Common myeloid progenitor, CD34-positive (primary cell): ENCODE measurements at regions not wholly inside any gene's neighbourhood (a gene's known extent, or its start where the extent isn't known, plus 50 kb on each side); places are given as distances from the start of the nearest gene placed in this dataset.
A peak's percentile ranks its signal among the peaks of the same experiment; 100 is the strongest.
"Not testable (repeated sequence)": the region's sequence is repeated elsewhere in the genome, so short reads cannot be mapped to it uniquely, and the experiment has no call there.

Source experiments
- CTCF ChIA-PET: fragments of 350-600 bp; sonication (Branson Sonifier 250); formaldehyde crosslinking; loops from one replicate; lab custom pipeline; 2021; ENCODE audit warnings: antibody characterized with exemption; lab: Charles Lee
- POLR2A ChIA-PET: fragments of 350-600 bp; sonication (Branson Sonifier 250); formaldehyde crosslinking; loops from one replicate; lab custom pipeline; 2021; ENCODE audit warnings: antibody characterized with exemption; lab: Charles Lee
- DNase-seq, 3 donors: peaks; one replicate each; pipeline versions ENCODE4 v3.0.0 to v3.0.0-alpha.2; 2013
- H3K27ac ChIP-seq, 2 experiments: 1 replicate in 1 of 2; 2 replicates in 1 of 2; pipeline ENCODE4 v1.7.0; 2013; ENCODE audit warnings: inconsistent platforms in 2 of 2, low read length in 2 of 2, mild to moderate bottlenecking in 2 of 2, low read depth in 1 of 2, moderate library complexity in 1 of 2; ENCODE audit not compliant: severe bottlenecking in 2 of 2, insufficient read depth in 1 of 2, poor library complexity in 1 of 2
- H3K27me3 ChIP-seq, 5 experiments: replicated peaks in 2 of 5; 1 replicate in 3 of 5; 2 replicates in 2 of 5; pipeline versions ENCODE4 v1.6.1 to v1.7.0; 2013; ENCODE audit warnings: low read length in 4 of 5, mild to moderate bottlenecking in 2 of 5, moderate library complexity in 2 of 5, inconsistent platforms in 1 of 5; ENCODE audit not compliant: insufficient read depth in 5 of 5, control insufficient read depth in 4 of 5
- H3K36me3 ChIP-seq, 4 experiments: 1 replicate in 2 of 4; 2 replicates in 2 of 4; pipeline versions ENCODE4 v1.6.1 to v1.7.0; 2013; ENCODE audit warnings: low read length in 3 of 4, control low read depth in 1 of 4, mild to moderate bottlenecking in 1 of 4; ENCODE audit not compliant: control insufficient read depth in 4 of 4, insufficient read depth in 4 of 4
- H3K4me1 ChIP-seq, 4 experiments: 1 replicate in 3 of 4; 2 replicates in 1 of 4; pipeline versions ENCODE4 v1.6.1 to v1.7.1; 2013; ENCODE audit warnings: low read length in 3 of 4, mild to moderate bottlenecking in 3 of 4, control low read depth in 1 of 4, inconsistent platforms in 1 of 4, moderate library complexity in 1 of 4; ENCODE audit not compliant: control insufficient read depth in 4 of 4, insufficient read depth in 4 of 4; ENCODE audit errors: control extremely low read depth in 1 of 4
- H3K4me3 ChIP-seq, 7 experiments: 1 replicate in 4 of 7; 2 replicates in 3 of 7; pipeline versions ENCODE4 v1.5.1 to v1.7.0; 2013; ENCODE audit warnings: mild to moderate bottlenecking in 7 of 7, low read length in 6 of 7, moderate library complexity in 6 of 7, inconsistent platforms in 2 of 7, low read depth in 2 of 7, control low read depth in 1 of 7; ENCODE audit not compliant: insufficient read depth in 4 of 7, control insufficient read depth in 1 of 7; ENCODE audit errors: extremely low read depth in 1 of 7
- H3K9me3 ChIP-seq, 5 experiments: 1 replicate in 4 of 5; 2 replicates in 1 of 5; pipeline versions ENCODE4 v1.6.1 to v1.7.1; 2013; ENCODE audit warnings: low read length in 4 of 5, mild to moderate bottlenecking in 2 of 5, inconsistent platforms in 1 of 5, low read depth in 1 of 5, moderate library complexity in 1 of 5; ENCODE audit not compliant: control insufficient read depth in 4 of 5, insufficient read depth in 2 of 5; ENCODE audit errors: control extremely low read depth in 1 of 5
- WGBS: methylation state at CpG from one replicate; pipeline ENCODE4 v1.1.5; 2013; ENCODE audit not compliant: insufficient coverage; 5-methylcytosine and 5-hydroxymethylcytosine counted together

DNA sequence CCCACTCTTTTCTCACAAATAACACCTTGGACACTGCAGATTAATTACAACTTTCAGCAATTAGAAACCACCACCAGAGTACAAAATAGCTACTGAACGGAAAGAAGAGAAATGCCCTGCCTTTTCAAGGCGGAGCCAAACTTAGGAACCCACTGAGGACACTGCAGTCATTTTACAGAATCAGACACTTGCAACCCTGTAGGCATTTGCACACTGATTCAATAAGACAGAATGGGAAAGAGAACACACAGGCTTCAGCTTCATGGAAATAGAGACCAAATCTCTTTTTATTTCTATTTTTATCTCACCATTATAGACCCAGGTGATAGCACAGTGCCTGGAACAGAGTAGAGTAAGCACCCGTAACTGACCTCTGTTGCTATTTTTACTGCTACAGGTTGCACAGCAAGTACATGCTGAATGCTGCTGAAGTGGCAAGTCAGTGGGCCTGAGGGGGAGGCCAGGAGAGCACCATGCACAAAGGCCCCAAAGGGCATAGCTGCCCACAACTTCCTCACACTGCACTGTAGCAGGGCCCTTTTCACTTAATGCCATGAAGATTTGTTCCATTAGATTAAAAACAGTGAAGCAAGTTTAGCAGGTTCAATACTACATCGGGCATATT, 50.7 kb upstream of the EDARADD start:
- Histone ChIP-seq H3K27me3 (no peaks in the 10 kb centered on the region), H3K27ac (no peak overlapping the region), H3K4me1 (peaks cover 0 to 12% (median 3%) of the 10 kb centered on the region in 4 experiments), H3K4me3 (no peak overlapping the region), H3K9me3 (peaks cover 0 to 2% (median 0%) of the 10 kb centered on the region in 5 experiments), H3K36me3 (no peaks in the 10 kb centered on the region)
- CTCF ChIA-PET: interaction anchor here (0.6 to 1.1 kb wide), 2 partner anchors 32 to 161 kb away, joined by 3 read pairs; no protein-coding TSS in a partner anchor
- DNase-seq: peak in 2 of 3 donors; percentile 28 to 38
- POLR2A ChIA-PET: no interaction called here
- 79% methylated on average over 3 of the region's 4 CpGs for WGBS

DNA sequence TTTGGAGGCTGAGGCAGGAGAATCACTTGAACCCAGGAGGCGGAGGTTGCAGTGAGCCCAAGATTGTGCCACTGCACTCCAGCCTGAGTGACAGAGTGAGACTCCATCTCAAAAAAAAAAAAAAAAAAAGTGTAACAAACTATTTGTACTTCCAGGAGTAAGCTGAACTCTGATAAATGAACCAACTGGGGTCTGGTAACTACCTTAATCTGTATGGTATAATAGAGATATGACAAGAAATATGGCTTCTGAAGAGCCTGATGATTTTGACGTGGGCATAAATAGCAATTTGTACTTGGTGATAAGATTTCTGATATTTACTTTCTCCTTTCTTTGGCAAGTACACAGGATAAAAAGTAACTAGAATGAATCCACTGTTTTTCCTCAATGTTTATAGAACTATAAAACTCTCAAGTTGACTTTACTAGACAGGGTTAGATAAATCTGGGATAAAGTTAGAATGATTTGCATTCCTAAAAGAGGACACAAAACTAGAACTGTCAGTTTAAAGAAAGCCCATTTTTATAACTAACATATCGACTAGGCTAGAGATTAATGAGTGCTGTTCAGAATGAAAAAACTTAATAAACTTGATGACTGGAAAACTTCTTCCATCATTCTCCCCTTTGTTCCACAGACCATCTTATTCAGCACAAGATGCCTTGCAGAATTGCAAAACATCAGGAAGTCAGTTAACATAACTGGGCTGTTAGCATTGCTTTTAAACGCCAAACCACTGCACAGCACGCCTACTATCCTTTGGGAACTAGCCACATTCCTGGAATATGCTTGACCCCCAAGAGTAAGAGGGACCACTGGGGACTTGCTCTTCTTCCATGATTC, 51.5 kb upstream of the EDARADD start:
- CTCF ChIA-PET: interaction anchor here (0.6 to 1.1 kb wide), 2 partner anchors 31 to 162 kb away, joined by 3 read pairs; no protein-coding TSS in a partner anchor
- no peak for DNase-seq
- peaks cover 0 to 12% (median 3%) of the 10 kb centered on the region in 4 experiments for H3K4me1 ChIP-seq
- H3K27me3 ChIP-seq: no peaks in the 10 kb centered on the region
- no peak overlapping the region for H3K4me3 ChIP-seq
- H3K9me3 ChIP-seq: no peaks in the 10 kb centered on the region
- POLR2A ChIA-PET: no interaction called here
- 75% methylated on average over 2 of the region's 5 CpGs for WGBS
- H3K36me3 ChIP-seq: no peaks in the 10 kb centered on the region
- no peak overlapping the region for H3K27ac ChIP-seq

DNA sequence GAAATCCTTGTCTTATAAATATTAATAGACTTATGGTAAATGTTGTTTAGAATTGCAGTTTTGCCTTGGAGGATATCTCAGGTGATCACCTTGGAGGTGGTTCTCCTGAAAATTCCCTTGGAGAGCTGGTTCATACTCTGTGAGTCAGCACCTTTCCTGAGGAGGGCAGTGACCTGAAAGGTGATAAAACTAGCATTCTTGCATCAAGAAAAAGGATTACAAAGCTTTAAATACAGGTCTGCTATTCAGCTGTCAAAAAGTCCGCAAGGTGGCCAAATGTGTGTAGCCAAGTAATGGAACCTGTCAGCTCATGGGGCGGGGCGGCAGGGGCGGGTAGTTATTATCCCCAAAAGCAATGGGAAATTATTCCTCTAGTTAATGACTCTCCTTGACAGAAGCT, 52.8 kb upstream of the EDARADD start:
- POLR2A ChIA-PET: no interaction called here
- no peak for DNase-seq
- Histone ChIP-seq H3K36me3 (no peaks in the 10 kb centered on the region), H3K27me3 (no peaks in the 10 kb centered on the region), H3K27ac (no peak overlapping the region), H3K4me3 (no peak overlapping the region), H3K4me1 (peaks cover 0 to 12% (median 3%) of the 10 kb centered on the region in 4 experiments), H3K9me3 (no peaks in the 10 kb centered on the region)
- CTCF ChIA-PET: interaction anchor here (0.6 to 1.0 kb wide), 2 partner anchors 9 to 130 kb away, joined by 3 read pairs; no protein-coding TSS in a partner anchor
- 75% methylated on average over 4 of the region's 4 CpGs for WGBS

DNA sequence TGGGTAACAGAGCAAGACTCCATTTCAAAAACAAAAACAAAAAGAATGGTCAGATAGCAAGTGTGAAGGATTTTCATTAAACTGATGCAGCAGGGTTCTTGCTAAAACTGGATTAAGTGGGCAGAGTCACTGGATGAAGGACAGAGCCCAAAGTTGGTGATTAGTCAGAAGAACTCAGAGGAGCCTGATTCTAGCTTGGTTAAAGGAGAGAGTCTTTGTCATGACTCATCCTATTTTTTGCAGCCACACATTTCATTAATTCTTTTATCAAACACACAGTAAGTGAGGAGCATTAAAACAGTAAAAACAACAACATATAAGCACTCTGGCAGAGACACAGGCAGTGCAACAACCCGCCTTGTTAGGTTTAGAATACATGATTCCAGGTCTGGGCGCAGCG, 56.0 kb upstream of the EDARADD start:
- Histone ChIP-seq H3K36me3 (no peaks in the 10 kb centered on the region), H3K4me3 (no peak overlapping the region), H3K4me1 (peaks cover 0 to 2% (median 0%) of the 10 kb centered on the region in 4 experiments), H3K27ac (no peak overlapping the region), H3K27me3 (no peaks in the 10 kb centered on the region), H3K9me3 (no peaks in the 10 kb centered on the region)
- 100% methylated on average over 3 of the region's 3 CpGs for WGBS
- DNase-seq: no peak
- ChIA-PET POLR2A (no interaction called here), CTCF (no interaction called here)

DNA sequence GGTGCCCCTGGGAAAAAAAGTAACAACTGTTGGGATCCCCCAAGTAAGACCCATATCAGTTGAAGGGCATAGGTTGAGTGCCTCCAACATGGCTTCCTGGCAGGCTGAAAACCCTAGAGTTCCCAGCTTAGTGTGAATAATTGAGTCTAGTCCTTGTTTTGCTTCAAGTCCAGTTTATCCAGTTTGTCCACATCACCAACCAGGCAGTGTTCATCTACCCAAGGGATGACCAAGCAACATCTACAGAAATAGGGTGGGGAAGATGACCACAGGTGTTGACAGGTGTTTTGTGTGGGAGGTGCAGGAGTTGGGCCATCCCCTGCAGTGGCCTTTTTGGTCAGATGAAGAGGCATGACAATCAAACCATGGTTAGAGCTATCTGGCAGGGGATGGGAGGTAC, 54.3 kb upstream of the ERO1B start:
- ChIA-PET CTCF (no interaction called here), POLR2A (no interaction called here)
- no peak overlapping the region for H3K4me3 ChIP-seq
- H3K27ac ChIP-seq: no peak overlapping the region
- no peak for DNase-seq
- no peaks in the 10 kb centered on the region for H3K36me3 ChIP-seq
- no peaks in the 10 kb centered on the region for H3K27me3 ChIP-seq
- H3K9me3 ChIP-seq: no peaks in the 10 kb centered on the region
- no peaks in the 10 kb centered on the region for H3K4me1 ChIP-seq

DNA sequence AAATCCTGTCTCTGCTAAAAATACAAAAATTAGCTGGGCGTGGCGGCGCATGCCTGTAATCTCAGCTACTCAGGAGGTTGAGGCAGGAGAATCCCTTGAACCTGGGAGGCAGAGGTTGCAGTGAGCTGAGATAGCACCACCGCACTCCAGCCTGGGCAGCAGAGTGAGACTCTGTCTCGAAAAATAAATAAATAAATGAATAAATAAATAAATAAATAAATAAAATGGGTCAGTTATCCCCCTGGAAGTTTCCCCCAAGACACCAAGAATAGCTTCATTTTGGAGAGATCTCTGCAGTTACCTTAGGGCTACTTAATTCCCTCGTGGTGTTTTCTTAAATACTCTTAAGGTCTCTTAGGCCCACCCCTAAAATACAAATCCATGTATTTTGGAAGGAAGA, 53.9 kb upstream of the ERO1B start:
- H3K4me3 ChIP-seq, H3K36me3 ChIP-seq, H3K4me1 ChIP-seq, H3K27ac ChIP-seq, H3K9me3 ChIP-seq, DNase-seq, H3K27me3 ChIP-seq, POLR2A ChIA-PET, CTCF ChIA-PET: not testable (repeated sequence)
- 93% methylated on average over 3 of the region's 6 CpGs for WGBS

DNA sequence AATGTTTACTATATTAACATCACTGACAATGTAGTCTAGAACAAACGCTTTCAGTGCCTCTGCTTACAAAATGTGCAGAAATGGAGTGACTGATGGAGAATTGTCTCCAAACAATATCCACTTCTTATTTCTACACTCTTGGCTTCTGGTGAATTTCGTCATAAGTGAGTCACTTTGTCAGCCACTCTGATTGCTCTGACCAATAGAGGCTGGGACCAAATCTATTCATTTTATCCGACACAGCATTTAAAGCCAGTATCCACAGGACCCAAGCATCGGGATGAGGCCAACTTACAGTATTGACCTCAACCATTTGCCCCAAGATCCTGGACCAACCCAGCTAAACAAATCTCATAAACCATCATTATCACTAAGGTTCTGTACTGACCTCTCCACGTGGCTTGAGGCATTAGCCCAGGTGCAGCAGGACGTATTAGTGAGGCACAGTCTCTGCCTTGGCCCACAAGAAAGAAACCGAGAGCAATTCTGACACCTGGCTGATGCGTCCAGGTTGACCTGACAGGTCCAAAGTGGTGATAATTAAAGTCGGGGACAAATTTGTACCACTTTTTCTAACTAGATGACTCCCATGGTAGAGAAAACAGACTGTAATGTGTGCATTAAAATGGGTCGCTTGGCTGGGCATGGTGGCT, 53.3 kb upstream of the ERO1B start:
- POLR2A ChIA-PET: no interaction called here
- H3K4me3 ChIP-seq: no peak overlapping the region
- CTCF ChIA-PET: no interaction called here
- no peaks in the 10 kb centered on the region for H3K4me1 ChIP-seq
- WGBS: 94% methylated on average over 8 of the region's 10 CpGs
- no peaks in the 10 kb centered on the region for H3K27me3 ChIP-seq
- no peaks in the 10 kb centered on the region for H3K36me3 ChIP-seq
- no peaks in the 10 kb centered on the region for H3K9me3 ChIP-seq
- H3K27ac ChIP-seq: no peak overlapping the region
- no peak for DNase-seq
